ENCODE measurements at regions not wholly inside any gene's neighbourhood (a gene's known extent, or its start where the extent isn't known, plus 50 kb on each side); places are given as distances from the start of the nearest gene placed in this dataset.

DNA sequence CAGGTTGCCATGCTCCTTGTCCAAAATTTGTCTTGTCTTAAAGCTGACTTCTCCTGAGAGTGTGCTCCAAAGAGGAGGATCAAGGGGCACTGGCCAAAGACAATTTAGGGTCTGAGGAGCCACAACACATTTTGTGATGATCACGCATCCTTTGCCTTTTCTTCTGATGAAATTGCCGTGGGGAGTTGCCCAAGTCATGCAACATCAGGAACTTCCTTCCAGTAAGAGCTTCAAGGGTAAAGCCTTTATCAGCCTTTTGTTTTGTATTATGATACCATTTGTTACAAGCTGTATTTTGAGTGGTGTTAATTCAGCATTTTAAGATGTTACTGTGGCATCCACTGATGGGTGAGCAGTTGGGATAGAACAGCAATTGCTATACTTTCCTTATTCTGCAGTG, 131.2 kb upstream of the MKI67 start:
- no peaks in the 10 kb centered on the region for H4K20me1 ChIP-seq (ENCODE audit: insufficient read depth, low read length)
- no peak overlapping the region for H2AFZ ChIP-seq (ENCODE audit: low read length)
- intact Hi-C loops (cut with micrococcal nuclease; ENCODE audit: unreplicated experiment) (no loop called here), in situ Hi-C loops (cut with HindIII; ENCODE audit: extremely low pct_ligation_motif_present, low pct_unique_long_range_greater_than_20kb) (loop anchor here (25.0 kb wide), 2 partner anchors 605 to 1705 kb away; partner anchors contain the start of gene EBF3)
- no peaks in the 10 kb centered on the region for H3K9me3 ChIP-seq (ENCODE audit: low read length)
- H3K4me3 ChIP-seq (replicated peaks in 1 of 3; ENCODE audit: insufficient read depth in 1 of 3, low read depth in 2 of 3, low read length in 3 of 3): no peak overlapping the region
- no peak for FAIRE-seq
- no peak for ATAC-seq
- WGBS (ENCODE audit: low lambda C conversion rate): 6% methylated on average over 2 of the region's 2 CpGs
- DNase-seq (ENCODE audit: low spot score): no peak
- no peak overlapping the region for H3K27ac ChIP-seq (ENCODE audit: extremely low read length, insufficient read depth, low read length)
- no TSS peak for BruUV-seq (replicated peaks)
- no peaks in the 10 kb centered on the region for H3K36me3 ChIP-seq (replicated peaks in 1 of 2; ENCODE audit: control insufficient read depth in 1 of 2, insufficient read depth in 2 of 2, low read length in 2 of 2)
- no peaks in the 10 kb centered on the region for H3K4me1 ChIP-seq (ENCODE audit: insufficient read depth, low read length)
- no peak overlapping the region for H3K9ac ChIP-seq (ENCODE audit: insufficient read depth, low read depth, low read length)
- H3K27me3 ChIP-seq (ENCODE audit: control insufficient read depth in 1 of 2, insufficient read depth in 2 of 2, low read length in 2 of 2): peaks cover 2 to 15% of the 10 kb centered on the region in 2 experiments; a peak in 1 of 5 replicates
- no peak overlapping the region for H3K4me2 ChIP-seq (ENCODE audit: low read depth, low read length)
- ChIA-PET CTCF (ENCODE audit: low intra/inter-chr PET ratio, low total read pairs) (no interaction called here), POLR2A (no interaction called here)
- H3K79me2 ChIP-seq (ENCODE audit: insufficient read depth, low read length): no peaks in the 10 kb centered on the region
- TF ChIP-seq, protein P1, sequence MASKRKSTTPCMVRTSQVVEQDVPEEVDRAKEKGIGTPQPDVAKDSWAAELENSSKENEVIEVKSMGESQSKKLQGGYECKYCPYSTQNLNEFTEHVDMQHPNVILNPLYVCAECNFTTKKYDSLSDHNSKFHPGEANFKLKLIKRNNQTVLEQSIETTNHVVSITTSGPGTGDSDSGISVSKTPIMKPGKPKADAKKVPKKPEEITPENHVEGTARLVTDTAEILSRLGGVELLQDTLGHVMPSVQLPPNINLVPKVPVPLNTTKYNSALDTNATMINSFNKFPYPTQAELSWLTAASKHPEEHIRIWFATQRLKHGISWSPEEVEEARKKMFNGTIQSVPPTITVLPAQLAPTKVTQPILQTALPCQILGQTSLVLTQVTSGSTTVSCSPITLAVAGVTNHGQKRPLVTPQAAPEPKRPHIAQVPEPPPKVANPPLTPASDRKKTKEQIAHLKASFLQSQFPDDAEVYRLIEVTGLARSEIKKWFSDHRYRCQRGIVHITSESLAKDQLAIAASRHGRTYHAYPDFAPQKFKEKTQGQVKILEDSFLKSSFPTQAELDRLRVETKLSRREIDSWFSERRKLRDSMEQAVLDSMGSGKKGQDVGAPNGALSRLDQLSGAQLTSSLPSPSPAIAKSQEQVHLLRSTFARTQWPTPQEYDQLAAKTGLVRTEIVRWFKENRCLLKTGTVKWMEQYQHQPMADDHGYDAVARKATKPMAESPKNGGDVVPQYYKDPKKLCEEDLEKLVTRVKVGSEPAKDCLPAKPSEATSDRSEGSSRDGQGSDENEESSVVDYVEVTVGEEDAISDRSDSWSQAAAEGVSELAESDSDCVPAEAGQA (IDR thresholded peaks at IDR 0.05; ENCODE audit: low read depth): no peak
- TF ChIP-seq, protein P1 (CRISPR knock-in tag; IDR thresholded peaks at IDR 0.05; ENCODE audit: borderline replicate concordance): no peak
- TF ChIP-seq SRSF1 (optimal IDR thresholded peaks at IDR 0.05; ENCODE audit: low read depth, low read length) (no peak), SIN3B (IDR thresholded peaks at IDR 0.05; ENCODE audit: low read length) (no peak), ZNF546 (CRISPR knock-in tag; conservative IDR thresholded peaks at IDR 0.05) (no peak), SOX5 (CRISPR knock-in tag; IDR thresholded peaks at IDR 0.05; ENCODE audit: borderline replicate concordance) (no peak)
- TF ChIP-seq, protein P2, sequence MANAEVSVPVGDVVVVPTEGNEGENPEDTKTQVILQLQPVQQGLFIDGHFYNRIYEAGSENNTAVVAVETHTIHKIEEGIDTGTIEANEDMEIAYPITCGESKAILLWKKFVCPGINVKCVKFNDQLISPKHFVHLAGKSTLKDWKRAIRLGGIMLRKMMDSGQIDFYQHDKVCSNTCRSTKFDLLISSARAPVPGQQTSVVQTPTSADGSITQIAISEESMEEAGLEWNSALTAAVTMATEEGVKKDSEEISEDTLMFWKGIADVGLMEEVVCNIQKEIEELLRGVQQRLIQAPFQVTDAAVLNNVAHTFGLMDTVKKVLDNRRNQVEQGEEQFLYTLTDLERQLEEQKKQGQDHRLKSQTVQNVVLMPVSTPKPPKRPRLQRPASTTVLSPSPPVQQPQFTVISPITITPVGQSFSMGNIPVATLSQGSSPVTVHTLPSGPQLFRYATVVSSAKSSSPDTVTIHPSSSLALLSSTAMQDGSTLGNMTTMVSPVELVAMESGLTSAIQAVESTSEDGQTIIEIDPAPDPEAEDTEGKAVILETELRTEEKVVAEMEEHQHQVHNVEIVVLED (CRISPR knock-in tag; IDR thresholded peaks at IDR 0.05; ENCODE audit: borderline replicate concordance): no peak
- TF ChIP-seq, protein P3, sequence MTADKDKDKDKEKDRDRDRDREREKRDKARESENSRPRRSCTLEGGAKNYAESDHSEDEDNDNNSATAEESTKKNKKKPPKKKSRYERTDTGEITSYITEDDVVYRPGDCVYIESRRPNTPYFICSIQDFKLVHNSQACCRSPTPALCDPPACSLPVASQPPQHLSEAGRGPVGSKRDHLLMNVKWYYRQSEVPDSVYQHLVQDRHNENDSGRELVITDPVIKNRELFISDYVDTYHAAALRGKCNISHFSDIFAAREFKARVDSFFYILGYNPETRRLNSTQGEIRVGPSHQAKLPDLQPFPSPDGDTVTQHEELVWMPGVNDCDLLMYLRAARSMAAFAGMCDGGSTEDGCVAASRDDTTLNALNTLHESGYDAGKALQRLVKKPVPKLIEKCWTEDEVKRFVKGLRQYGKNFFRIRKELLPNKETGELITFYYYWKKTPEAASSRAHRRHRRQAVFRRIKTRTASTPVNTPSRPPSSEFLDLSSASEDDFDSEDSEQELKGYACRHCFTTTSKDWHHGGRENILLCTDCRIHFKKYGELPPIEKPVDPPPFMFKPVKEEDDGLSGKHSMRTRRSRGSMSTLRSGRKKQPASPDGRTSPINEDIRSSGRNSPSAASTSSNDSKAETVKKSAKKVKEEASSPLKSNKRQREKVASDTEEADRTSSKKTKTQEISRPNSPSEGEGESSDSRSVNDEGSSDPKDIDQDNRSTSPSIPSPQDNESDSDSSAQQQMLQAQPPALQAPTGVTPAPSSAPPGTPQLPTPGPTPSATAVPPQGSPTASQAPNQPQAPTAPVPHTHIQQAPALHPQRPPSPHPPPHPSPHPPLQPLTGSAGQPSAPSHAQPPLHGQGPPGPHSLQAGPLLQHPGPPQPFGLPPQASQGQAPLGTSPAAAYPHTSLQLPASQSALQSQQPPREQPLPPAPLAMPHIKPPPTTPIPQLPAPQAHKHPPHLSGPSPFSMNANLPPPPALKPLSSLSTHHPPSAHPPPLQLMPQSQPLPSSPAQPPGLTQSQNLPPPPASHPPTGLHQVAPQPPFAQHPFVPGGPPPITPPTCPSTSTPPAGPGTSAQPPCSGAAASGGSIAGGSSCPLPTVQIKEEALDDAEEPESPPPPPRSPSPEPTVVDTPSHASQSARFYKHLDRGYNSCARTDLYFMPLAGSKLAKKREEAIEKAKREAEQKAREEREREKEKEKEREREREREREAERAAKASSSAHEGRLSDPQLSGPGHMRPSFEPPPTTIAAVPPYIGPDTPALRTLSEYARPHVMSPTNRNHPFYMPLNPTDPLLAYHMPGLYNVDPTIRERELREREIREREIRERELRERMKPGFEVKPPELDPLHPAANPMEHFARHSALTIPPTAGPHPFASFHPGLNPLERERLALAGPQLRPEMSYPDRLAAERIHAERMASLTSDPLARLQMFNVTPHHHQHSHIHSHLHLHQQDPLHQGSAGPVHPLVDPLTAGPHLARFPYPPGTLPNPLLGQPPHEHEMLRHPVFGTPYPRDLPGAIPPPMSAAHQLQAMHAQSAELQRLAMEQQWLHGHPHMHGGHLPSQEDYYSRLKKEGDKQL (CRISPR knock-in tag; IDR thresholded peaks at IDR 0.05; ENCODE audit: low read depth): no peak

Measured in HepG2 (cell line).